Astrocyte (in vitro differentiated cells and primary cell): ENCODE measurements at regions not wholly inside any gene's neighbourhood (a gene's known extent, or its start where the extent isn't known, plus 50 kb on each side); places are given as distances from the start of the nearest gene placed in this dataset.

Experiments used
- CTCF ChIP-seq: IDR thresholded peaks from 2 replicates; pipeline ENCODE4 v1.5.1; 2011; ENCODE audit warnings: low read depth, mild to moderate bottlenecking, inconsistent platforms, low read length, moderate library complexity; ENCODE audit not compliant: insufficient read depth
- EZH2 ChIP-seq: IDR thresholded peaks from 2 replicates; pipeline ENCODE4 v1.6.1; 2012; ENCODE audit warnings: mild to moderate bottlenecking, low read length, inconsistent platforms; ENCODE audit not compliant: insufficient read depth

DNA sequence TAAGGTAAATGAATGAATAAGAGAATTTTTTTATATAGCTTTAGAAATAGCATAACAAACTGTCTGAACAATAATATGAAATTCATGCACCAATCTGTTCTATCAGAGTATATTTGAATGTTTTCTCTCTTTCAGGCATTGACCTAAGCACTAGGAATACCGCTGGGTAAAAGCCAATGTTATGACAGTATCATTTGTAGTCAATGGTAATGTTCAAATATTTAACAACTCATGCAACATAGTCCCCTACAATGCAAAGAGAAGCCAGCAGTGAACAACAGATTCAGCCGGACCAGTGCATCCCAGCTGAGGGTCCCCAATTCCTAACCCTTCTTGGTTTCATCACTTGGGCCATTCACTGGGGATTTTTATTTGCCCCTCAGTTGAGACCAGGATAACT is 52.6 kb upstream of the MYCBP2 start:
- TF ChIP-seq EZH2 (no peak), CTCF (no peak)
